HepG2 (cell line): ENCODE measurements at regions not wholly inside any gene's neighbourhood (a gene's known extent, or its start where the extent isn't known, plus 50 kb on each side); places are given as distances from the start of the nearest gene placed in this dataset.

Source experiments
- ATAC-seq: fragments of 200-7000 bp; cut with Tn5 transposase; 3 replicates; pipeline ENCODE4 v1.9.1; 2020; ENCODE audit warnings: mild to moderate bottlenecking, moderate library complexity
- BruUV-seq: library from RNA; stranded (reverse); fragments of 400-500 nt; replicated peaks from 2 replicates; lab custom pipeline; 2021; lab: Mats Ljungman, UMichigan
- CTCF ChIA-PET: fragments of 300-600 bp; formaldehyde crosslinking; extraction: SDS; loops from one replicate; lab custom pipeline; 2021; ENCODE audit warnings: low total read pairs, inconsistent platforms, low intra/inter-chr PET ratio; lab: Yijun Ruan, JAX
- POLR2A ChIA-PET: fragments of 350-600 bp; sonication (Branson Sonifier 250); formaldehyde crosslinking; loops from one replicate; lab custom pipeline; 2020; ENCODE audit warnings: antibody characterized with exemption, inconsistent platforms; lab: Yijun Ruan, JAX
- DNase-seq: peaks from one replicate; pipeline ENCODE4 v3.0.0-alpha.2; 2015; ENCODE audit warnings: low spot score
- FAIRE-seq: peaks from 3 replicates; lab custom pipeline; 2011; peaks lifted over from hg19 to GRCh38; lab: Jason Lieb, UNC
- H2AFZ ChIP-seq: one replicate; pipeline ENCODE4 v1.6.1; 2011; ENCODE audit warnings: low read length, inconsistent platforms
- H3K27ac ChIP-seq: fragments of 300-600 bp; 3 replicates; pipeline ENCODE4 v1.8.0; 2011; ENCODE audit warnings: mixed run types, mild to moderate bottlenecking, mixed read lengths, low read length, inconsistent platforms; ENCODE audit not compliant: insufficient read depth; ENCODE audit errors: extremely low read length
- H3K27me3 ChIP-seq, 2 experiments: fragments of 200-600 bp in 1 of 2; 2 replicates in 1 of 2; 3 replicates in 1 of 2; pipeline versions ENCODE4 v1.6.0 to v1.8.0; 2011; ENCODE audit warnings: low read length in 2 of 2, mild to moderate bottlenecking in 2 of 2, moderate library complexity in 2 of 2, inconsistent platforms in 1 of 2; ENCODE audit not compliant: insufficient read depth in 2 of 2, control insufficient read depth in 1 of 2
- H3K36me3 ChIP-seq, 2 experiments: fragments of 200-600 bp in 1 of 2; replicated peaks in 1 of 2; 2 replicates in 1 of 2; 3 replicates in 1 of 2; pipeline versions ENCODE4 v1.5.1 to v1.8.0; 2011; ENCODE audit warnings: low read length in 2 of 2, inconsistent platforms in 1 of 2; ENCODE audit not compliant: insufficient read depth in 2 of 2, control insufficient read depth in 1 of 2
- H3K4me1 ChIP-seq: 2 replicates; pipeline ENCODE4 v1.5.1; 2012; ENCODE audit warnings: low read length, inconsistent platforms; ENCODE audit not compliant: insufficient read depth
- H3K4me2 ChIP-seq: 2 replicates; pipeline ENCODE4 v1.6.0; 2011; ENCODE audit warnings: low read depth, low read length, inconsistent platforms
- H3K4me3 ChIP-seq, 3 experiments: fragments of 200-600 bp in 1 of 3; sonication (generic), shearing (Covaris generic) in 1 of 3; replicated peaks in 1 of 3; 2 replicates each; pipeline ENCODE4 v1.5.1; 2011 to 2016; ENCODE audit warnings: low read length in 3 of 3, inconsistent platforms in 2 of 3, low read depth in 2 of 3, mild to moderate bottlenecking in 2 of 3, control low read depth in 1 of 3, mixed read lengths in 1 of 3; ENCODE audit not compliant: insufficient read depth in 1 of 3
- H3K79me2 ChIP-seq: one replicate; pipeline ENCODE4 v1.6.1; 2011; ENCODE audit warnings: low read length, inconsistent platforms; ENCODE audit not compliant: insufficient read depth
- H3K9ac ChIP-seq: 2 replicates; pipeline ENCODE4 v1.6.0; 2011; ENCODE audit warnings: mild to moderate bottlenecking, low read depth, low read length, inconsistent platforms; ENCODE audit not compliant: insufficient read depth
- H3K9me3 ChIP-seq: 2 replicates; pipeline ENCODE4 v1.5.1; 2012; ENCODE audit warnings: mild to moderate bottlenecking, low read length
- H4K20me1 ChIP-seq: 2 replicates; pipeline ENCODE4 v1.6.0; 2011; ENCODE audit warnings: inconsistent platforms, mild to moderate bottlenecking, low read length, moderate library complexity; ENCODE audit not compliant: insufficient read depth
- ATF7 ChIP-seq, 2 experiments: fragments of 450-650 bp in 1 of 2; sonication (generic) in 1 of 2; formaldehyde crosslinking in 1 of 2; IDR thresholded peaks; 2 replicates each; pipeline versions ENCODE4 v1.4.0 to v1.6.1; 2016 to 2020; ENCODE audit warnings: antibody characterized with exemption in 1 of 2, mild to moderate bottlenecking in 1 of 2, missing genetic modification reagents in 1 of 2
- GPN1 ChIP-seq: sonication (generic); formaldehyde crosslinking; IDR thresholded peaks from 2 replicates; pipeline ENCODE4 v1.5.1; 2020; ENCODE audit warnings: missing genetic modification reagents, borderline replicate concordance
- HMG20B ChIP-seq: conservative IDR thresholded peaks from 2 replicates; pipeline ENCODE4 v1.6.1; 2016; ENCODE audit warnings: missing genetic modification reagents, missing compliant biosample characterization
- HOXA5 ChIP-seq: sonication (generic); formaldehyde crosslinking; IDR thresholded peaks from 2 replicates; pipeline ENCODE4 v1.4.0; 2020; ENCODE audit warnings: missing genetic modification reagents
- ISX ChIP-seq: sonication (generic); formaldehyde crosslinking; conservative IDR thresholded peaks from 2 replicates; pipeline ENCODE4 v1.5.0; 2020; ENCODE audit warnings: missing genetic modification reagents
- KDM4B ChIP-seq: sonication (generic); formaldehyde crosslinking; IDR thresholded peaks from 2 replicates; pipeline ENCODE4 v1.4.0; 2020; ENCODE audit warnings: missing genetic modification reagents
- NR2F2 ChIP-seq: IDR thresholded peaks from 2 replicates; pipeline ENCODE4 v1.6.1; 2012; ENCODE audit warnings: low read depth, inconsistent platforms, borderline replicate concordance
- POGZ ChIP-seq: sonication (generic); formaldehyde crosslinking; IDR thresholded peaks from 2 replicates; pipeline ENCODE4 v1.4.0; 2020; ENCODE audit warnings: mild to moderate bottlenecking, missing genetic modification reagents
- POLR2A ChIP-seq, 2 experiments: IDR thresholded peaks; 2 replicates each; pipeline ENCODE4 v1.6.1; 2011; ENCODE audit warnings: low read depth in 2 of 2, low read length in 2 of 2, mild to moderate bottlenecking in 1 of 2, moderate library complexity in 1 of 2; ENCODE audit not compliant: insufficient read depth in 1 of 2
- SETDB1 ChIP-seq: sonication (generic); formaldehyde crosslinking; IDR thresholded peaks from 2 replicates; pipeline ENCODE4 v1.5.1; 2020; ENCODE audit warnings: missing genetic modification reagents, mild to moderate bottlenecking, borderline replicate concordance
- SRF ChIP-seq: IDR thresholded peaks from 2 replicates; pipeline ENCODE4 v1.6.1; 2011; ENCODE audit warnings: mild to moderate bottlenecking, low read depth, low read length, moderate library complexity
- SRSF9 ChIP-seq: fragments of 200-400 bp; formaldehyde crosslinking; IDR thresholded peaks from 2 replicates; pipeline ENCODE4 v1.6.1; 2018; ENCODE audit warnings: borderline replicate concordance, mild to moderate bottlenecking, low read depth, low read length; ENCODE audit not compliant: insufficient read depth, poor library complexity, severe bottlenecking
- TP53 ChIP-seq: sonication (generic); formaldehyde crosslinking; conservative IDR thresholded peaks from 2 replicates; pipeline ENCODE4 v1.4.0; 2020; ENCODE audit warnings: missing genetic modification reagents
- ZFP37 ChIP-seq: sonication (generic); formaldehyde crosslinking; IDR thresholded peaks from 2 replicates; pipeline ENCODE4 v1.4.0; 2020; ENCODE audit warnings: missing genetic modification reagents, borderline replicate concordance
- ZNF709 ChIP-seq: sonication (generic); formaldehyde crosslinking; IDR thresholded peaks from 2 replicates; pipeline ENCODE4 v1.5.0; 2020; ENCODE audit warnings: mild to moderate bottlenecking, missing genetic modification reagents
- WGBS: methylation state at CpG from one replicate; pipeline ENCODE4 v1.1.6; 2017; ENCODE audit warnings: low lambda C conversion rate; 5-methylcytosine and 5-hydroxymethylcytosine counted together
- in situ Hi-C: cut with HindIII; loops from 2 replicates; pipeline ENCODE4 v1.10.0; 2017; ENCODE audit warnings: low pct_unique_long_range_greater_than_20kb; ENCODE audit not compliant: extremely low pct_ligation_motif_present
- intact Hi-C: fragments of 100-400 bp; cut with micrococcal nuclease; formaldehyde crosslinking; loops from one replicate; pipeline ENCODE4 v1.10.0; 2022; ENCODE audit not compliant: unreplicated experiment
- TF ChIP-seq, protein P1 (sequence below): sonication (generic); formaldehyde crosslinking; IDR thresholded peaks from 2 replicates; pipeline ENCODE4 v1.4.0; 2020; ENCODE audit warnings: missing genetic modification reagents
- TF ChIP-seq, protein P2 (sequence below): sonication (generic); formaldehyde crosslinking; IDR thresholded peaks from 2 replicates; pipeline ENCODE4 v1.4.0; 2020; ENCODE audit warnings: mild to moderate bottlenecking, missing genetic modification reagents
- TF ChIP-seq, protein P3 (sequence below): sonication (generic); formaldehyde crosslinking; IDR thresholded peaks from 2 replicates; pipeline ENCODE4 v1.8.0; 2022; ENCODE audit warnings: mild to moderate bottlenecking, missing genetic modification reagents; ENCODE audit not compliant: insufficient replicate concordance

DNA sequence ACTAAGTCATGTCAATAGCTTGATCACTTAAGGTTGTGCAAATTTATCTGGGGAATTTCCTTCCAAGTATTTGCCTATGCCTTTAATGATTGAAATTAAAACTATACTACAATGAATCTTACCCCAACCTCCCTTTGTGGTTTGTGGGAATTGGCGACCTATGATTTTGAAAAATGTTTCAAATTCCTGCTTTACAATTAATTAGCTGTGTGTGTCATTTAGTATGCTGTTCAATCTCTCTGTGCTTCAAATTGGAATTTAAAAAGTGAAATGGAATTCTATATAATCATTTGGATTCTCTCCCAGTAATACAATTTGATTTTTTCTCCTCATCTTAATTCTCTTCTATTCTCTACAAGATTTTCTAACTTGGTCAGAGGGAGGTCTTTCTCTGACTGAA is 2319.5 kb downstream of the ARAP2 start (continued):
- TF ChIP-seq, protein P1, sequence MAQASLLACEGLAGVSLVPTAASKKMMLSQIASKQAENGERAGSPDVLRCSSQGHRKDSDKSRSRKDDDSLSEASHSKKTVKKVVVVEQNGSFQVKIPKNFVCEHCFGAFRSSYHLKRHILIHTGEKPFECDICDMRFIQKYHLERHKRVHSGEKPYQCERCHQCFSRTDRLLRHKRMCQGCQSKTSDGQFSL = no peak
- TF ChIP-seq NR2F2 = no peak
- TF ChIP-seq ZNF709 (CRISPR knock-in tag) = no peak
- TF ChIP-seq POLR2A (IDR thresholded peaks at IDR 0.05; ENCODE audit: insufficient read depth in 1 of 2, low read depth in 2 of 2, low read length in 2 of 2) = no peak

DNA sequence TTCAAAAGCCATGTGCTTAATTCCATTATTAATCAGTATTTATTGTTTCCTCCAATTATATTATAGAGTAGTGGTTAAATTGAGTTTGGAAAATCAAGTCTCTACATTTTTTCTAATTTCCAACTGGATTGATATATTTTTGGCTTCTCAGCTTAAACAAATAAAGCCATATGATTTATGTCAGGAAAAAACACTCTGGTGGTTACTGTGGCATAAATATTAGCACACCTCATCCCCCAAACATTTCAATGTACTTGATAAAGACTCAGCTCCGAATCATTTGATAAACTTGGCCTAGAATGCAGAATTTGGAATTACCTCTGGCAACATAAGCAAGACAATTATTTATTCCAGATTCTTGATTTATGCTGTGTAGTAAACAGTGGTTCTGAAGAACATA is 2313.8 kb downstream of the ARAP2 start:
- intact Hi-C loops = no loop called here
- no peaks in the 10 kb centered on the region for H3K36me3 ChIP-seq
- FAIRE-seq (no peak), ATAC-seq (no peak), DNase-seq (no peak)
- no peaks in the 10 kb centered on the region for H3K27me3 ChIP-seq
- H3K9ac ChIP-seq = no peak overlapping the region
- in situ Hi-C loops = no loop called here
- H3K4me1 ChIP-seq = no peaks in the 10 kb centered on the region
- H3K27ac ChIP-seq = no peak overlapping the region
- WGBS = 0% methylated on average over 1 of the region's 1 CpG
- no peak overlapping the region for H2AFZ ChIP-seq
- H3K4me2 ChIP-seq = no peak overlapping the region
- POLR2A ChIA-PET = no interaction called here
- BruUV-seq = no TSS peak
- H3K4me3 ChIP-seq = no peak overlapping the region
- no peaks in the 10 kb centered on the region for H3K79me2 ChIP-seq
- no peaks in the 10 kb centered on the region for H4K20me1 ChIP-seq
- TF ChIP-seq ZFP37 = no peak
- TF ChIP-seq SRSF9 = no peak
- no peak for TF ChIP-seq SETDB1 (CRISPR knock-in tag)
- no peak for TF ChIP-seq HOXA5 (CRISPR knock-in tag)
- TF ChIP-seq HMG20B (CRISPR knock-in tag) = no peak
- no peak for TF ChIP-seq ISX (CRISPR knock-in tag)
- TF ChIP-seq KDM4B (CRISPR knock-in tag) = no peak
- TF ChIP-seq GPN1 (CRISPR knock-in tag) = no peak
- TF ChIP-seq, protein P2, sequence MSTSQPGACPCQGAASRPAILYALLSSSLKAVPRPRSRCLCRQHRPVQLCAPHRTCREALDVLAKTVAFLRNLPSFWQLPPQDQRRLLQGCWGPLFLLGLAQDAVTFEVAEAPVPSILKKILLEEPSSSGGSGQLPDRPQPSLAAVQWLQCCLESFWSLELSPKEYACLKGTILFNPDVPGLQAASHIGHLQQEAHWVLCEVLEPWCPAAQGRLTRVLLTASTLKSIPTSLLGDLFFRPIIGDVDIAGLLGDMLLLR (CRISPR knock-in tag) = no peak
- TF ChIP-seq, protein P3, sequence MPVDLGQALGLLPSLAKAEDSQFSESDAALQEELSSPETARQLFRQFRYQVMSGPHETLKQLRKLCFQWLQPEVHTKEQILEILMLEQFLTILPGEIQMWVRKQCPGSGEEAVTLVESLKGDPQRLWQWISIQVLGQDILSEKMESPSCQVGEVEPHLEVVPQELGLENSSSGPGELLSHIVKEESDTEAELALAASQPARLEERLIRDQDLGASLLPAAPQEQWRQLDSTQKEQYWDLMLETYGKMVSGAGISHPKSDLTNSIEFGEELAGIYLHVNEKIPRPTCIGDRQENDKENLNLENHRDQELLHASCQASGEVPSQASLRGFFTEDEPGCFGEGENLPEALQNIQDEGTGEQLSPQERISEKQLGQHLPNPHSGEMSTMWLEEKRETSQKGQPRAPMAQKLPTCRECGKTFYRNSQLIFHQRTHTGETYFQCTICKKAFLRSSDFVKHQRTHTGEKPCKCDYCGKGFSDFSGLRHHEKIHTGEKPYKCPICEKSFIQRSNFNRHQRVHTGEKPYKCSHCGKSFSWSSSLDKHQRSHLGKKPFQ (CRISPR knock-in tag) = no peak
- TF ChIP-seq SRF = no peak
- no peak for TF ChIP-seq ATF7 (IDR thresholded peaks at IDR 0.05)
- no peak for TF ChIP-seq ATF7 (CRISPR knock-in tag; IDR thresholded peaks at IDR 0.05)
- no peak for TF ChIP-seq TP53 (CRISPR knock-in tag)
- no peak for TF ChIP-seq POGZ
- peaks cover 65% of the 10 kb centered on the region for H3K9me3 ChIP-seq
- CTCF ChIA-PET = no interaction called here
